Endodermal cell (in vitro differentiated cells): ENCODE measurements at regions not wholly inside any gene's neighbourhood (a gene's known extent, or its start where the extent isn't known, plus 50 kb on each side); places are given as distances from the start of the nearest gene placed in this dataset.
A peak's percentile ranks its signal among the peaks of the same experiment; 100 is the strongest.

Source experiments
- DNase-seq: peaks from one replicate; pipeline ENCODE4 v3.0.0-alpha.2; 2017
- H3K27ac ChIP-seq: 2 replicates; pipeline ENCODE4 v1.5.1; 2013; ENCODE audit warnings: mild to moderate bottlenecking, low read depth, low read length, moderate library complexity
- H3K27me3 ChIP-seq: 2 replicates; pipeline ENCODE4 v1.6.1; 2013; ENCODE audit warnings: mild to moderate bottlenecking, low read length, moderate library complexity; ENCODE audit not compliant: insufficient read depth, control insufficient read depth, poor library complexity, severe bottlenecking
- H3K36me3 ChIP-seq: 2 replicates; pipeline ENCODE4 v1.7.0; 2013; ENCODE audit warnings: mild to moderate bottlenecking, low read length, moderate library complexity; ENCODE audit not compliant: control insufficient read depth, insufficient read depth
- H3K4me1 ChIP-seq: one replicate; pipeline ENCODE4 v1.7.0; 2013; ENCODE audit warnings: low read length; ENCODE audit not compliant: control insufficient read depth, insufficient read depth
- H3K4me3 ChIP-seq: 2 replicates; pipeline ENCODE4 v1.5.1; 2013; ENCODE audit warnings: mild to moderate bottlenecking, low read length, moderate library complexity
- H3K9ac ChIP-seq: 2 replicates; pipeline ENCODE4 v1.6.1; 2013; ENCODE audit warnings: mild to moderate bottlenecking, low read length, moderate library complexity; ENCODE audit not compliant: poor library complexity, severe bottlenecking; ENCODE audit errors: extremely low read depth
- H3K9me3 ChIP-seq: 2 replicates; pipeline ENCODE4 v1.6.1; 2013; ENCODE audit warnings: mild to moderate bottlenecking, low read length, moderate library complexity; ENCODE audit not compliant: control insufficient read depth
- H3K27ac Mint-ChIP-seq: 2 replicates; pipeline ENCODE4 v1.8.0; 2020; ENCODE audit warnings: mixed read lengths
- H3K27me3 Mint-ChIP-seq: 2 replicates; pipeline ENCODE4 v1.8.0; 2021; ENCODE audit warnings: mild to moderate bottlenecking, mixed read lengths; ENCODE audit not compliant: insufficient read depth
- H3K36me3 Mint-ChIP-seq: 2 replicates; pipeline ENCODE4 v1.8.0; 2020; ENCODE audit warnings: low read depth, mixed read lengths
- H3K4me1 Mint-ChIP-seq: 2 replicates; pipeline ENCODE4 v1.8.0; 2020; ENCODE audit warnings: mixed read lengths
- H3K4me3 Mint-ChIP-seq: 2 replicates; pipeline ENCODE4 v1.8.0; 2020; ENCODE audit warnings: mild to moderate bottlenecking, moderate library complexity, mixed read lengths
- H3K9me3 Mint-ChIP-seq: 2 replicates; pipeline ENCODE4 v1.8.0; 2020; ENCODE audit warnings: mild to moderate bottlenecking, mixed read lengths
- CTCF ChIP-seq: fragments of 200-600 bp; sonication (generic); conservative IDR thresholded peaks from 2 replicates; pipeline ENCODE4 v1.5.0; 2021; ENCODE audit warnings: antibody characterized with exemption, mild to moderate bottlenecking
- WGBS, 2 experiments: methylation state at CpG; one replicate each; pipeline versions ENCODE4 v1.1.5 to v1.1.7; 2013; ENCODE audit warnings: missing lambda C conversion rate in 2 of 2, mixed read lengths in 1 of 2; ENCODE audit not compliant: insufficient coverage in 1 of 2, insufficient read length in 1 of 2; 5-methylcytosine and 5-hydroxymethylcytosine counted together

GRCh38 chr11:8809939-8810539 lies 101.0 kb upstream of the AKIP1 start:
- H3K27me3 ChIP-seq = no peaks in the 10 kb centered on the region
- Mint-ChIP-seq H3K4me1 (peaks cover 65% of the 10 kb centered on the region), H3K36me3 (peaks cover 2% of the 10 kb centered on the region), H3K27ac (peak overlapping the region; percentile 95), H3K27me3 (no peaks in the 10 kb centered on the region), H3K4me3 (peak overlapping the region; percentile 68), H3K9me3 (no peaks in the 10 kb centered on the region)
- no peak for TF ChIP-seq CTCF
- H3K9me3 ChIP-seq = no peaks in the 10 kb centered on the region
- peak overlapping the region; percentile 99 for H3K4me3 ChIP-seq
- 18 to 23% methylated on average over 6 to 8 of the region's 8 CpGs for WGBS, 2 experiments
- H3K4me1 ChIP-seq = peaks cover 45% of the 10 kb centered on the region
- peak overlapping the region; percentile 84 for H3K27ac ChIP-seq
- H3K36me3 ChIP-seq = peaks cover 23% of the 10 kb centered on the region
- no peak for DNase-seq
- peak overlapping the region; percentile 92 for H3K9ac ChIP-seq

GRCh38 chr11:8810540-8811301 lies 100.3 kb upstream of the AKIP1 start:
- H3K9me3 ChIP-seq = no peaks in the 10 kb centered on the region
- no peaks in the 10 kb centered on the region for H3K27me3 ChIP-seq
- H3K27ac Mint-ChIP-seq = peak overlapping the region; percentile 95
- peak overlapping the region; percentile 99 for H3K4me3 ChIP-seq
- 18 to 32% methylated on average over 17 to 28 of the region's 28 CpGs for WGBS, 2 experiments
- H3K4me3 Mint-ChIP-seq = peak overlapping the region; percentile 68
- H3K36me3 ChIP-seq = peaks cover 16% of the 10 kb centered on the region
- no peaks in the 10 kb centered on the region for H3K36me3 Mint-ChIP-seq
- peak overlapping the region; percentile 92 for H3K9ac ChIP-seq
- no peak for TF ChIP-seq CTCF
- peak; percentile 92 for DNase-seq
- no peaks in the 10 kb centered on the region for H3K9me3 Mint-ChIP-seq
- H3K27me3 Mint-ChIP-seq = no peaks in the 10 kb centered on the region
- H3K27ac ChIP-seq = peak overlapping the region; percentile 84
- peaks cover 48% of the 10 kb centered on the region for H3K4me1 ChIP-seq
- peaks cover 60% of the 10 kb centered on the region for H3K4me1 Mint-ChIP-seq

GRCh38 chr11:8811571-8811970 lies 99.4 kb upstream of the AKIP1 start:
- Mint-ChIP-seq H3K4me1 (peaks cover 53% of the 10 kb centered on the region), H3K4me3 (no peak overlapping the region), H3K36me3 (no peaks in the 10 kb centered on the region), H3K27ac (peak overlapping the region; percentile 95), H3K9me3 (no peaks in the 10 kb centered on the region), H3K27me3 (no peaks in the 10 kb centered on the region)
- Histone ChIP-seq H3K27ac (peak overlapping the region; percentile 84), H3K4me1 (peaks cover 43% of the 10 kb centered on the region), H3K36me3 (peaks cover 13% of the 10 kb centered on the region), H3K9me3 (no peaks in the 10 kb centered on the region), H3K4me3 (no peak overlapping the region), H3K27me3 (no peaks in the 10 kb centered on the region), H3K9ac (no peak overlapping the region)
- 86 to 100% methylated on average over 1 of the region's 1 CpG for WGBS, 2 experiments
- no peak for TF ChIP-seq CTCF
- DNase-seq = no peak
